Stimulated activated memory B cell treated with anti-CD40 and anti-IgM and Interleukin-4, amounts not matched to agents 10 μg/mL and 1 μg/mL and 100 μg/mL, for 72 hours (primary cell): ENCODE measurements at regions not wholly inside any gene's neighbourhood (a gene's known extent, or its start where the extent isn't known, plus 50 kb on each side); places are given as distances from the start of the nearest gene placed in this dataset.
"Not testable (repeated sequence)": the region's sequence is repeated elsewhere in the genome, so short reads cannot be mapped to it uniquely, and the experiment has no call there.

Experiments
- ATAC-seq: fragments of 150-1000 bp; cut with Tn5 transposase; 2 replicates; pipeline ENCODE4 v1.10.0; 2021
- H3K27ac Mint-ChIP-seq: one replicate; pipeline ENCODE4 v1.8.0; 2022; ENCODE audit warnings: mild to moderate bottlenecking, mixed read lengths
- H3K27me3 Mint-ChIP-seq: one replicate; pipeline ENCODE4 v1.8.0; 2022; ENCODE audit warnings: mixed read lengths
- H3K36me3 Mint-ChIP-seq: one replicate; pipeline ENCODE4 v1.8.0; 2022; ENCODE audit warnings: mixed read lengths
- H3K4me1 Mint-ChIP-seq: one replicate; pipeline ENCODE4 v1.8.0; 2022; ENCODE audit warnings: mixed read lengths
- H3K4me3 Mint-ChIP-seq: one replicate; pipeline ENCODE4 v1.8.0; 2022; ENCODE audit warnings: mild to moderate bottlenecking, moderate library complexity, mixed read lengths
- H3K9me3 Mint-ChIP-seq: one replicate; pipeline ENCODE4 v1.8.0; 2022; ENCODE audit warnings: mixed read lengths

DNA sequence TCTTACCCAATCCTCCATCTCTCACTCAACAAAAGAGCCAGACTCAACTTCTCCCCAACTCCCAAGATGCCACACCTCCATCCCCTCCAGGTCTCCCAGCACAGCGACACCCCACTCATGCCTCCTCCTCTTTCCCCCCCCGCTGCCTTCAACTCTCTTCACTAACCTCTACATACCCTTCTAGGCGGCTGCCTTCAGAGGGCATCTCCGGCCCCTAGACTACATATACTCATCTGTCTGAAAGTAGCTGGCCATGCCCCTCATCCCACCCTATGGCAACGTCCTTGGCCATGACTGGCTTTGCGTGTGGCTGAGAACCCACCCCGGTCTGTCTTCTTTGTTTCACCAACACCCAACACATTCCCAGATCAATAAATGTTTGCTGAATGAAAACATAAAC lies 81.7 kb upstream of the TMEM45B start:
- Mint-ChIP-seq H3K9me3 (no peaks in the 10 kb centered on the region), H3K27me3 (peaks cover 21% of the 10 kb centered on the region), H3K27ac (no peak overlapping the region), H3K36me3 (no peaks in the 10 kb centered on the region), H3K4me1 (no peaks in the 10 kb centered on the region), H3K4me3 (no peak overlapping the region)
- ATAC-seq = no peak

- H3K27me3 Mint-ChIP-seq = peaks cover 21% of the 10 kb centered on the region
- ATAC-seq = no peak
- H3K36me3 Mint-ChIP-seq = no peaks in the 10 kb centered on the region
- no peak overlapping the region for H3K27ac Mint-ChIP-seq
- no peaks in the 10 kb centered on the region for H3K9me3 Mint-ChIP-seq
- no peak overlapping the region for H3K4me3 Mint-ChIP-seq
- no peaks in the 10 kb centered on the region for H3K4me1 Mint-ChIP-seq
Measured at GRCh38 chr11:129734654-129735053, 81.0 kb upstream of the TMEM45B start.

DNA sequence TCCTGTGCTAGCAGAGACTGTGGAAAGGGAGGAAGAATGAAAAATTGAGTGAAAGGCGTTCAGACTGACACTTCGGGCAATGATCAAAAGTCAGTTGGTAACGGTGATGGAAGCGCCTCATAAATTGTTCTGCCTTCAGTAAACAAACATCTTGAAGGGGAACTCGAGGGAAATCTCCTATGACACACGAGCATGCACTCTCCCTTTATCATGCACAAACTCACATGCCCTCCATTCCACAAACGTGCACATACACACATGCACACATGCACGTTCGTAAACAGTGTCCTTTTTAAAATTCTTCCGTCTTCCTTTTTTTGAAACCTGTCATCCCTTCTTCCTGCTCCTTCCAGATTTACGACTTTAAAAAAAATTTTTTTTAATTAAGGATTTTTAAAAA lies 77.8 kb upstream of the TMEM45B start:
- no peaks in the 10 kb centered on the region for H3K36me3 Mint-ChIP-seq
- no peak for ATAC-seq
- peaks cover 21% of the 10 kb centered on the region for H3K27me3 Mint-ChIP-seq
- peaks cover 2% of the 10 kb centered on the region for H3K9me3 Mint-ChIP-seq
- H3K27ac Mint-ChIP-seq = no peak overlapping the region
- no peak overlapping the region for H3K4me3 Mint-ChIP-seq
- H3K4me1 Mint-ChIP-seq = no peaks in the 10 kb centered on the region

- peaks cover 2% of the 10 kb centered on the region for H3K9me3 Mint-ChIP-seq
- no peak overlapping the region for H3K4me3 Mint-ChIP-seq
- H3K4me1 Mint-ChIP-seq = no peaks in the 10 kb centered on the region
- peaks cover 21% of the 10 kb centered on the region for H3K27me3 Mint-ChIP-seq
- H3K36me3 Mint-ChIP-seq = no peaks in the 10 kb centered on the region
- H3K27ac Mint-ChIP-seq = no peak overlapping the region
- no peak for ATAC-seq
Measured at GRCh38 chr11:129738242-129738641, 77.4 kb upstream of the TMEM45B start.

GRCh38 chr11:129739339-129739738 lies 76.3 kb upstream of the TMEM45B start:
- Mint-ChIP-seq H3K4me3 (no peak overlapping the region), H3K27ac (no peak overlapping the region), H3K36me3 (no peaks in the 10 kb centered on the region), H3K27me3 (peaks cover 12% of the 10 kb centered on the region), H3K9me3 (peaks cover 2% of the 10 kb centered on the region), H3K4me1 (no peaks in the 10 kb centered on the region)
- ATAC-seq = no peak

GRCh38 chr11:129740125-129740719 lies 75.4 kb upstream of the TMEM45B start:
- H3K9me3 Mint-ChIP-seq = peaks cover 2% of the 10 kb centered on the region
- H3K27me3 Mint-ChIP-seq = peaks cover 9% of the 10 kb centered on the region
- H3K4me3 Mint-ChIP-seq = no peak overlapping the region
- H3K4me1 Mint-ChIP-seq = no peaks in the 10 kb centered on the region
- no peak overlapping the region for H3K27ac Mint-ChIP-seq
- no peaks in the 10 kb centered on the region for H3K36me3 Mint-ChIP-seq
- no peak for ATAC-seq

- no peak overlapping the region for H3K27ac Mint-ChIP-seq
- H3K4me3 Mint-ChIP-seq = no peak overlapping the region
- H3K36me3 Mint-ChIP-seq = no peaks in the 10 kb centered on the region
- peaks cover 2% of the 10 kb centered on the region for H3K9me3 Mint-ChIP-seq
- H3K4me1 Mint-ChIP-seq = no peaks in the 10 kb centered on the region
- H3K27me3 Mint-ChIP-seq = no peaks in the 10 kb centered on the region
- ATAC-seq = no peak
Measured at GRCh38 chr11:129743112-129743815, 72.4 kb upstream of the TMEM45B start.

DNA sequence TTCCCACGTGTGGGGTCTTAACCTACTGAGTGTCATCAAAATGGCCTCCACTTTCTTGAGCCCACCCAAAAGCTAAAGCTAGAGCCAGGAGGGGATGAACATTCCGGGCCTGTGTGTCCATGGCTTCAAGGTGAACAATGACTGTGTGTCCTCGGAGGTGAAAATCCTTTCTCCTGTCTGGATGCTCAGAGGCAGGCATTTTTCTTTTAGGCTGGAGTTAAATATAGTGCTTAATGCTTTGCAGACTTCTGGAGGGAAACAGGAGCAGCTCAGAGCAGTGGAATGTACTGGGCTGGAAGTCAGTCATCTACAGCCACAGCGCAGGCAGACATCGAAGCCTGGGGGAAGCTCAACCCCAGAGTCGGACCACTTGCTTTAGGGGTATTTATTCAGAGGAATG lies 68.6 kb upstream of the TMEM45B start:
- Mint-ChIP-seq H3K4me3 (no peak overlapping the region), H3K9me3 (no peaks in the 10 kb centered on the region), H3K27me3 (peaks cover 25% of the 10 kb centered on the region), H3K36me3 (no peaks in the 10 kb centered on the region), H3K27ac (no peak overlapping the region), H3K4me1 (peaks cover 8% of the 10 kb centered on the region)
- ATAC-seq = no peak

DNA sequence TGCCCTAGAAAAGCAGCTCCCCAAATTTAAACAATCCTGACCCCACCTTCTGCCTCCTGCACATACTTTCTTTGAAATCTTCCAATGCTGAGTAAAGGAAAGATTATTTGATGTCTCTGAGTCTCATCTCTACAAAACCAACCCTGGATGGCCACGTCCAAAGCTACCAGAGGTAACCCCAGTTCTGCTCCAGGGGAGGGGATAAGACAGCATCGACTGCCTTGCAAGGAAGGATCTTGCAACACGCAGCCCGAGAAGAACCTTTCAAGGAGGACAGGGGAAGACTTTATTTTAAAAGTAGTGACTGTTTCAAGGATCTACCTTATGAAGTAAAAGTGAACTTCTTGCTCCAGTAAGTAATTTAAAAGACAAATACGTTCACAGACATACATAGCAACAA lies 66.5 kb upstream of the TMEM45B start:
- no peak overlapping the region for H3K4me3 Mint-ChIP-seq
- H3K4me1 Mint-ChIP-seq = peaks cover 8% of the 10 kb centered on the region
- peaks cover 40% of the 10 kb centered on the region for H3K27me3 Mint-ChIP-seq
- H3K9me3 Mint-ChIP-seq = peaks cover 3% of the 10 kb centered on the region
- no peak overlapping the region for H3K27ac Mint-ChIP-seq
- no peaks in the 10 kb centered on the region for H3K36me3 Mint-ChIP-seq
- ATAC-seq = no peak

DNA sequence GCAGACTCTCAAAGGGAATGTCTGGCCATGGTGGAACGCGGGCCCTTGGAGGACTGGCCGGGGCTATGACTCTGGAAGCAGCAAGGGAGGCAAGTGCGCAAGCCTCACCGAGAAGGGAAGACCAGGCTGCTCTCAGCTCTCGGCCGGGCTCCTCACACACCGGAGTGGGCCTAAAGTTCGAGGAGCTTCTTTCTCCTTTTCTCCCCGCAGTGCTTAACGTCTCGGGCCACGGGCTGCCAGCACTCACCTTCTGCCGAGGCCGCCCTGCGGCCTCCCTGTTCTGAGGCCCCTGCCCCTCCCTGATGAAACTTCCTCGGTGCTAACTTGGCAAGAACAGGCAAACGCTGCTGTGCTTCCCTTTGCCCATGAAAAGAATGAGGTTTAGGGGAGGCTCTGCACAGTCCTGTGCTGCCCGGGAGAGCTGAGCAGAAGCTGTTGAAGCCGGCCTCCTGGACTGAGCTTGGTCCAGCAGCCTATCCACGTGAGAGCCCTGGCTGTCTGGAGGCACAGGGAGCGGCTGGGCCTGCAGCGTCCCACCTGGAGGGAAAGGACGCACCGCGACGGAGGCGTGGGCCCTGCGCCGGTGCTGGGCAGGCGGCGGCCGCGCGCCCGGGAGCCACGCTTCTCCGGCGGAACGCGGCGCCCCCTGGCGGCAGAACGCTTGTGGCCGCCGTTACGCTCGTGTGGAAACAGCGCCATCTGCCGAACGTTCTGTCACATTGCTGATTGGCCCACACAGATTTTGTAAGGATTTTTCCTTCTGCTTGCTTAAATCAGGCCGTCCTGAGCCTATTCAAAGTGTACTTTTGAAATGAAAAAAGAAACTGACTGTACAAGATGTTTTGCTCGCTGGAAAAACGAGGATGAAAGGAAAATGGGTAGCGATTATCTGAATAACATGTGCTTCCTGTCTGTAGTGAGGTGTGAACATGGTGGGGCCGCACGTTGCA lies 65.0 kb upstream of the TMEM45B start:
- peaks cover 40% of the 10 kb centered on the region for H3K27me3 Mint-ChIP-seq
- peak; percentile 83 for ATAC-seq
- no peak overlapping the region for H3K4me3 Mint-ChIP-seq
- H3K36me3 Mint-ChIP-seq = no peaks in the 10 kb centered on the region
- H3K9me3 Mint-ChIP-seq = peaks cover 3% of the 10 kb centered on the region
- no peak overlapping the region for H3K27ac Mint-ChIP-seq
- peaks cover 8% of the 10 kb centered on the region for H3K4me1 Mint-ChIP-seq

DNA sequence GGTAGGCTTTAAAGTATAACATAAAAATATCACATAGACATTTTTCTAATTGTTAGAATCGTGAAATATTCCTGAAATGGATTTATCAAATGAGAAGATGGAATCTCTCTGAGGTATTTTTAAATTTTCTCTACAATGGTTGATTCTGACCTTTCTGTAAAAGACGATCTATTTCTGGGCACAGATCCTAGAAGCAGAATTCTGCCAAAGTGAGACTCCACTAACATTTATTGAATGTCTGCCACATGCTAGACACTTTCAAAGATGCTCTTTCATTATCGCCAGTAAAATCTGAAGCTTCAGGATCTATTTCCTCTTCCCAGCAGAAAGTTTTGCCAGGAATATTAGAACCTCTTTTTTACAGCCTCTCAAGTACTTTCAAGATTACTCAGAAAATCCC lies 64.1 kb upstream of the TMEM45B start:
- ATAC-seq = no peak
- Mint-ChIP-seq H3K4me3 (no peak overlapping the region), H3K9me3 (peaks cover 9% of the 10 kb centered on the region), H3K4me1 (peaks cover 8% of the 10 kb centered on the region), H3K27me3 (peaks cover 40% of the 10 kb centered on the region), H3K36me3 (no peaks in the 10 kb centered on the region), H3K27ac (no peak overlapping the region)

DNA sequence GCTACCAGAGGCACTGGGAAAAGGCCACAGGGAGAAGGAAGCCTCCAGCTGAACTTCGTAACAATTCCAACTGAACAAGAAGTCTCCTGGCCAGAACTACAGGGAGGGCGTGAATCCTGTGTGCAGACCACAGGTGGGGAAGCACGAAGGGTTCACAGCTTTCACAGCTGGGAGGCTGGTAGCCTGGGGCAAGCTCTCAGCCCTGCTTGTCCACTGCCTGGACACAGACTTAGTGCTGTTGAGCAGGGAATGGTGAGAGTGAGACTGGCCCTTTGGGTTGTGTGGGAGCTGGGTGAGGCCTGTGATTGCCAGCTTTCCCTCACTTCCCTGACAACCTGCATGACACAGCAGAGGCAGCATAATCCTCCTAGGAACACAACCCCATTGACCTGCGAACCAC lies 52.1 kb upstream of the TMEM45B start:
- not testable (repeated sequence) for H3K9me3 Mint-ChIP-seq, H3K4me1 Mint-ChIP-seq, H3K4me3 Mint-ChIP-seq, H3K36me3 Mint-ChIP-seq, H3K27ac Mint-ChIP-seq, ATAC-seq
- H3K27me3 Mint-ChIP-seq = peaks cover 51% of the 10 kb centered on the region

- H3K9me3 Mint-ChIP-seq = peaks cover 13% of the 10 kb centered on the region
- H3K27me3 Mint-ChIP-seq = peaks cover 44% of the 10 kb centered on the region
- not testable (repeated sequence) for ATAC-seq, H3K4me1 Mint-ChIP-seq, H3K27ac Mint-ChIP-seq, H3K36me3 Mint-ChIP-seq, H3K4me3 Mint-ChIP-seq
Measured at GRCh38 chr11:129764204-129764603, 51.4 kb upstream of the TMEM45B start.
